H54 (cell line): ENCODE measurements at regions not wholly inside any gene's neighbourhood (a gene's known extent, or its start where the extent isn't known, plus 50 kb on each side); places are given as distances from the start of the nearest gene placed in this dataset.
"Not testable (repeated sequence)": the region's sequence is repeated elsewhere in the genome, so short reads cannot be mapped to it uniquely, and the experiment has no call there.

Source experiments
- DNase-seq: peaks from one replicate; pipeline ENCODE4 v3.0.0; 2011; ENCODE audit warnings: low spot score, mixed read lengths; ENCODE audit not compliant: insufficient read length
- FAIRE-seq: peaks from 3 replicates; lab custom pipeline; 2011; peaks lifted over from hg19 to GRCh38; lab: Jason Lieb, UNC
- POLR2A ChIP-seq: IDR thresholded peaks from 2 replicates; pipeline ENCODE4 v1.6.1; 2011; ENCODE audit warnings: low read depth, mild to moderate bottlenecking, low read length

GRCh38 chr4:1530356-1530755, 124.1 kb upstream of the NKX1-1 start:
- FAIRE-seq, result no peak
- no peak for TF ChIP-seq POLR2A
- DNase-seq, result no peak

GRCh38 chr4:1524761-1525160, 118.5 kb upstream of the NKX1-1 start:
- TF ChIP-seq POLR2A, result no peak
- FAIRE-seq (no peak), DNase-seq (no peak)

GRCh38 chr4:1523907-1524636, 117.8 kb upstream of the NKX1-1 start:
- DNase-seq, result no peak
- TF ChIP-seq POLR2A, result no peak
- FAIRE-seq, result no peak

GRCh38 chr4:1523506-1523905, 117.3 kb upstream of the NKX1-1 start:
- TF ChIP-seq POLR2A, result no peak
- DNase-seq (no peak), FAIRE-seq (no peak)

GRCh38 chr4:1523033-1523432, 116.8 kb upstream of the NKX1-1 start:
- DNase-seq, result no peak
- FAIRE-seq, result no peak

GRCh38 chr4:1522606-1523005, 116.4 kb upstream of the NKX1-1 start:
- FAIRE-seq (no peak), DNase-seq (no peak)
- no peak for TF ChIP-seq POLR2A

More at GRCh38 chr4:1523033-1523432, 116.8 kb upstream of the NKX1-1 start:
- no peak for TF ChIP-seq POLR2A

GRCh38 chr4:1521821-1522361, 115.6 kb upstream of the NKX1-1 start:
- FAIRE-seq (no peak), DNase-seq (no peak)
- no peak for TF ChIP-seq POLR2A

- DNase-seq, FAIRE-seq: not testable (repeated sequence)
Observed at GRCh38 chr4:1520795-1521576, 114.7 kb upstream of the NKX1-1 start.

GRCh38 chr4:1519787-1520661, 113.8 kb upstream of the NKX1-1 start:
- FAIRE-seq (no peak), DNase-seq (no peak)
- TF ChIP-seq POLR2A, result no peak

GRCh38 chr4:1518997-1519700, 112.9 kb upstream of the NKX1-1 start:
- FAIRE-seq (no peak), DNase-seq (no peak)
- no peak for TF ChIP-seq POLR2A

- no peak for TF ChIP-seq POLR2A
- DNase-seq (no peak), FAIRE-seq (no peak)
Observed at GRCh38 chr4:1517592-1518411, 111.6 kb upstream of the NKX1-1 start.

GRCh38 chr4:1516881-1517480, 110.7 kb upstream of the NKX1-1 start:
- FAIRE-seq, result no peak
- no peak for TF ChIP-seq POLR2A
- no peak for DNase-seq
